NCI-H2196 treated with DMSO at 0.1 percent for 48 hours (cell line): ENCODE measurements at regions not wholly inside any gene's neighbourhood (a gene's known extent, or its start where the extent isn't known, plus 50 kb on each side); places are given as distances from the start of the nearest gene placed in this dataset.
"Not testable (repeated sequence)": the region's sequence is repeated elsewhere in the genome, so short reads cannot be mapped to it uniquely, and the experiment has no call there.

Source experiments
- DNase-seq: peaks from one replicate; lab custom pipeline; 2025; ENCODE audit not compliant: unreplicated experiment; lab: John Stamatoyannopoulos, UW

- no peak for DNase-seq
These were observed 253.1 kb upstream of the NEBL start for GRCh38 chr10:21150166-21150565.

- DNase-seq, result no peak
These were observed 249.3 kb upstream of the NEBL start for GRCh38 chr10:21146436-21146789.

GRCh38 chr10:21145751-21146435 is 248.8 kb upstream of the NEBL start:
- DNase-seq, result no peak

- no peak for DNase-seq
These were observed 246.9 kb upstream of the NEBL start for GRCh38 chr10:21144047-21144446.

- no peak for DNase-seq
These were observed 244.9 kb upstream of the NEBL start for GRCh38 chr10:21141946-21142492.

- DNase-seq, result no peak
These were observed 241.7 kb upstream of the NEBL start for GRCh38 chr10:21138769-21139340.

GRCh38 chr10:21135023-21135931 is 238.2 kb upstream of the NEBL start:
- no peak for DNase-seq

GRCh38 chr10:21134645-21135022 is 237.5 kb upstream of the NEBL start:
- DNase-seq, result no peak

GRCh38 chr10:21130683-21131442 is 233.8 kb upstream of the NEBL start:
- no peak for DNase-seq

- DNase-seq, result no peak
These were observed 233.0 kb upstream of the NEBL start for GRCh38 chr10:21130108-21130507.

GRCh38 chr10:21125471-21126228 is 228.5 kb upstream of the NEBL start:
- DNase-seq, result no peak

- no peak for DNase-seq
These were observed 225.8 kb upstream of the NEBL start for GRCh38 chr10:21122907-21123306.

GRCh38 chr10:21121822-21122221 is 224.7 kb upstream of the NEBL start:
- DNase-seq, result not testable (repeated sequence)

- DNase-seq, result no peak
These were observed 217.6 kb upstream of the NEBL start for GRCh38 chr10:21114683-21115082.

GRCh38 chr10:21110358-21110757 is 213.2 kb upstream of the NEBL start:
- no peak for DNase-seq

GRCh38 chr10:21106931-21107330 is 209.8 kb upstream of the NEBL start:
- not testable (repeated sequence) for DNase-seq

GRCh38 chr10:21105331-21105730 is 208.2 kb upstream of the NEBL start:
- DNase-seq, result not testable (repeated sequence)

GRCh38 chr10:21100871-21101514 is 203.9 kb upstream of the NEBL start:
- DNase-seq, result no peak

GRCh38 chr10:21100190-21100589 is 203.1 kb upstream of the NEBL start:
- no peak for DNase-seq
